ENCODE measurements at regions not wholly inside any gene's neighbourhood (a gene's known extent, or its start where the extent isn't known, plus 50 kb on each side); places are given as distances from the start of the nearest gene placed in this dataset.

DNA sequence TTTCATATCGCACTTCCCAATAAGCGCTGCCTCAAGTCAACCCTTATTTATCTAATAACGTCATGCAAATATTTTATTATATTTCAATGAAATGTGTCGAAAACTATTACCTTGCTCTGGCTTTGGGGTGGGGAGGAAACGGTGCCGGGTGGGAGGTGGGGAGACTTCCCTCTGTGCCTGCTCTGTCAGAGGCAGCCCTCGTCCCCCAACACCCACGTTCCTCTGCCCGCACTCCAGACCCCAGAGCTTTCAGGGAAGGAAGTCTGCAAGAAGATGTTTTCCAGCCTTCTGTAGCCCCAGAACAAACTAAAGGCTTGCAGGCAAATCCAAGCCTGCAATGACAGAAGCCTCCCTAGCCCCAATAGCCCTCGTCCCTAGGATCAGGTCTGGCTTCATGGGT, 235.7 kb downstream of the BUD13 start:
- TF ChIP-seq, protein P1, sequence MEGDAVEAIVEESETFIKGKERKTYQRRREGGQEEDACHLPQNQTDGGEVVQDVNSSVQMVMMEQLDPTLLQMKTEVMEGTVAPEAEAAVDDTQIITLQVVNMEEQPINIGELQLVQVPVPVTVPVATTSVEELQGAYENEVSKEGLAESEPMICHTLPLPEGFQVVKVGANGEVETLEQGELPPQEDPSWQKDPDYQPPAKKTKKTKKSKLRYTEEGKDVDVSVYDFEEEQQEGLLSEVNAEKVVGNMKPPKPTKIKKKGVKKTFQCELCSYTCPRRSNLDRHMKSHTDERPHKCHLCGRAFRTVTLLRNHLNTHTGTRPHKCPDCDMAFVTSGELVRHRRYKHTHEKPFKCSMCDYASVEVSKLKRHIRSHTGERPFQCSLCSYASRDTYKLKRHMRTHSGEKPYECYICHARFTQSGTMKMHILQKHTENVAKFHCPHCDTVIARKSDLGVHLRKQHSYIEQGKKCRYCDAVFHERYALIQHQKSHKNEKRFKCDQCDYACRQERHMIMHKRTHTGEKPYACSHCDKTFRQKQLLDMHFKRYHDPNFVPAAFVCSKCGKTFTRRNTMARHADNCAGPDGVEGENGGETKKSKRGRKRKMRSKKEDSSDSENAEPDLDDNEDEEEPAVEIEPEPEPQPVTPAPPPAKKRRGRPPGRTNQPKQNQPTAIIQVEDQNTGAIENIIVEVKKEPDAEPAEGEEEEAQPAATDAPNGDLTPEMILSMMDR (IDR thresholded peaks at IDR 0.05) = no peak
- no peak for TF ChIP-seq EZH2phosphoT487 (IDR thresholded peaks at IDR 0.05)
